HepG2 (cell line): ENCODE measurements at regions not wholly inside any gene's neighbourhood (a gene's known extent, or its start where the extent isn't known, plus 50 kb on each side); places are given as distances from the start of the nearest gene placed in this dataset.
A peak's percentile ranks its signal among the peaks of the same experiment; 100 is the strongest.

Source experiments
- BCL6 ChIP-seq: IDR thresholded peaks from 2 replicates; pipeline ENCODE4 v1.6.1; 2016; ENCODE audit warnings: missing genetic modification reagents, missing compliant biosample characterization
- DMAP1 ChIP-seq: IDR thresholded peaks from 2 replicates; pipeline ENCODE4 v1.6.1; 2016
- ERF ChIP-seq: IDR thresholded peaks from 2 replicates; pipeline ENCODE4 v1.6.1; 2018; ENCODE audit warnings: missing biosample characterization, missing genetic modification reagents
- FOXP1 ChIP-seq, 2 experiments: fragments of 450-650 bp in 1 of 2; IDR thresholded peaks; 2 replicates each; pipeline ENCODE4 v1.6.1; 2017 to 2018; ENCODE audit warnings: antibody characterized with exemption in 1 of 2
- HDAC6 ChIP-seq: fragments of 200-600 bp; sonication (generic); IDR thresholded peaks from 2 replicates; pipeline ENCODE4 v1.7.0; 2017; ENCODE audit warnings: mild to moderate bottlenecking, antibody characterized with exemption, low read length, low read depth
- HMGA1 ChIP-seq: sonication (generic); formaldehyde crosslinking; conservative IDR thresholded peaks from 2 replicates; pipeline ENCODE4 v1.4.0; 2020; ENCODE audit warnings: missing genetic modification reagents
- HNF4A ChIP-seq: sonication (generic); formaldehyde crosslinking; IDR thresholded peaks from 2 replicates; pipeline ENCODE4 v1.4.0; 2020; ENCODE audit warnings: missing genetic modification reagents
- HNF4G ChIP-seq, 2 experiments: sonication (generic) in 1 of 2; formaldehyde crosslinking in 1 of 2; IDR thresholded peaks; 2 replicates each; pipeline versions ENCODE4 v1.4.0 to v1.6.1; 2011 to 2020; ENCODE audit warnings: borderline replicate concordance in 2 of 2, low read depth in 2 of 2, mild to moderate bottlenecking in 2 of 2, low read length in 1 of 2, missing genetic modification reagents in 1 of 2, moderate library complexity in 1 of 2
- HNRNPK ChIP-seq: fragments of 200-400 bp; formaldehyde crosslinking; IDR thresholded peaks from 2 replicates; pipeline ENCODE4 v1.6.1; 2018; ENCODE audit warnings: low read length, low read depth, moderate library complexity, mild to moderate bottlenecking; ENCODE audit not compliant: poor library complexity, severe bottlenecking
- KLF6 ChIP-seq: IDR thresholded peaks from 2 replicates; pipeline ENCODE4 v1.8.0; 2016; ENCODE audit warnings: missing biosample characterization, missing genetic modification reagents
- MAZ ChIP-seq, 2 experiments: sonication (generic) in 1 of 2; formaldehyde crosslinking in 1 of 2; IDR thresholded peaks; 2 replicates each; pipeline versions ENCODE4 v1.5.0 to v1.6.1; 2012 to 2020; ENCODE audit warnings: low read depth in 2 of 2, mild to moderate bottlenecking in 2 of 2, borderline replicate concordance in 1 of 2, improper control_type of control experiment in 1 of 2, low read length in 1 of 2, missing genetic modification reagents in 1 of 2, moderate library complexity in 1 of 2
- POGZ ChIP-seq: sonication (generic); formaldehyde crosslinking; IDR thresholded peaks from 2 replicates; pipeline ENCODE4 v1.4.0; 2020; ENCODE audit warnings: mild to moderate bottlenecking, missing genetic modification reagents
- PRDM15 ChIP-seq: sonication (generic); formaldehyde crosslinking; IDR thresholded peaks from 2 replicates; pipeline ENCODE4 v1.4.0; 2020; ENCODE audit warnings: missing genetic modification reagents
- TBX2 ChIP-seq: sonication (generic); formaldehyde crosslinking; IDR thresholded peaks from 2 replicates; pipeline ENCODE4 v1.5.0; 2020; ENCODE audit warnings: missing genetic modification reagents, mild to moderate bottlenecking, borderline replicate concordance
- TCF7L2 ChIP-seq: IDR thresholded peaks from 2 replicates; pipeline ENCODE4 v1.6.1; 2011; ENCODE audit warnings: mild to moderate bottlenecking, low read depth, low read length, moderate library complexity
- TFAP4 ChIP-seq: sonication (generic); IDR thresholded peaks from 2 replicates; pipeline ENCODE4 v1.6.1; 2016; ENCODE audit warnings: low read depth, borderline replicate concordance
- TGIF2 ChIP-seq: IDR thresholded peaks from 2 replicates; pipeline ENCODE4 v1.6.1; 2016; ENCODE audit warnings: control low read depth, missing compliant biosample characterization
- XRCC5 ChIP-seq: fragments of 200-400 bp; formaldehyde crosslinking; optimal IDR thresholded peaks from 2 replicates; pipeline ENCODE3; 2017; ENCODE audit warnings: mild to moderate bottlenecking, low read length
- ZEB1 ChIP-seq: IDR thresholded peaks from 2 replicates; pipeline ENCODE4 v1.6.1; 2012; ENCODE audit warnings: mild to moderate bottlenecking, low read depth, inconsistent platforms; ENCODE audit not compliant: insufficient replicate concordance
- ZMAT3 ChIP-seq: sonication (generic); formaldehyde crosslinking; conservative IDR thresholded peaks from 2 replicates; pipeline ENCODE4 v1.7.0; 2021; ENCODE audit warnings: missing genetic modification reagents
- ZNF275 ChIP-seq: sonication (generic); formaldehyde crosslinking; IDR thresholded peaks from 2 replicates; pipeline ENCODE4 v1.8.0; 2022; ENCODE audit warnings: missing genetic modification reagents, mild to moderate bottlenecking, inconsistent platforms, borderline replicate concordance
- ZNF510 ChIP-seq: sonication (generic); formaldehyde crosslinking; IDR thresholded peaks from 2 replicates; pipeline ENCODE4 v1.4.0; 2020; ENCODE audit warnings: low read depth, mild to moderate bottlenecking, missing genetic modification reagents
- ZNF589 ChIP-seq: sonication (generic); formaldehyde crosslinking; conservative IDR thresholded peaks from 2 replicates; pipeline ENCODE4 v1.8.0; 2022; ENCODE audit warnings: mild to moderate bottlenecking, moderate library complexity, missing genetic modification reagents
- ZSCAN25 ChIP-seq: sonication (generic); formaldehyde crosslinking; IDR thresholded peaks from 2 replicates; pipeline ENCODE4 v1.8.0; 2022; ENCODE audit warnings: mild to moderate bottlenecking, missing genetic modification reagents

GRCh38 chr14:50018201-50018932 lies 98.0 kb downstream of the VCPKMT start (continued):
- TF ChIP-seq PRDM15 (CRISPR knock-in tag): peak; percentile 93
- TF ChIP-seq KLF6: 0 out of 2 replicates have a peak, but pooled peaks have one; percentile 21
- TF ChIP-seq HNF4A (CRISPR knock-in tag): peak; percentile 70
- TF ChIP-seq ZNF510 (CRISPR knock-in tag): no peak
- peak; percentile 55; the same call in 1 of the 2 replicates for TF ChIP-seq HNF4G (IDR thresholded peaks at IDR 0.05; ENCODE audit: borderline replicate concordance, low read depth, low read length)
- no peak for TF ChIP-seq HNF4G (CRISPR knock-in tag; IDR thresholded peaks at IDR 0.05; ENCODE audit: borderline replicate concordance, low read depth)
- no peak for TF ChIP-seq HMGA1 (CRISPR knock-in tag)
- 0 out of 2 replicates have a peak, but pooled peaks have one; percentile 20 for TF ChIP-seq ZSCAN25 (CRISPR knock-in tag)
- TF ChIP-seq ZNF275: peak; percentile 60; the same call in 1 of the 2 replicates
- peak; percentile 30 for TF ChIP-seq BCL6 (CRISPR knock-in tag)
- 0 out of 2 replicates have a peak, but pooled peaks have one; percentile 38 for TF ChIP-seq ERF
- no peak for TF ChIP-seq HDAC6
- TF ChIP-seq HNRNPK: no peak
- TF ChIP-seq TCF7L2: no peak
- peak; percentile 78 for TF ChIP-seq TBX2 (CRISPR knock-in tag)
- TF ChIP-seq XRCC5: peak; percentile 12
- peak; percentile 25; the same call in 1 of the 2 replicates for TF ChIP-seq POGZ
- TF ChIP-seq TFAP4: peak; percentile 74; the same call in 1 of the 2 replicates
- TF ChIP-seq ZMAT3 (CRISPR knock-in tag): 0 out of 2 replicates have a peak, but pooled peaks have one; percentile 23
- no peak for TF ChIP-seq ZNF589 (CRISPR knock-in tag)
- TF ChIP-seq MAZ (IDR thresholded peaks at IDR 0.05; ENCODE audit: borderline replicate concordance, low read depth, low read length): no peak
- 0 out of 2 replicates have a peak, but pooled peaks have one; percentile 33 for TF ChIP-seq MAZ (CRISPR knock-in tag; IDR thresholded peaks at IDR 0.05; ENCODE audit: low read depth)
- TF ChIP-seq TGIF2 (CRISPR knock-in tag): peak; percentile 50; the same call in 1 of the 2 replicates
- TF ChIP-seq DMAP1: peak; percentile 19; the same call in 1 of the 2 replicates
- TF ChIP-seq FOXP1 (IDR thresholded peaks at IDR 0.05): no peak
- peak; percentile 61 for TF ChIP-seq FOXP1 (CRISPR knock-in tag; IDR thresholded peaks at IDR 0.05)
- TF ChIP-seq ZEB1: peak; percentile 26
